ENCODE measurements at regions not wholly inside any gene's neighbourhood (a gene's known extent, or its start where the extent isn't known, plus 50 kb on each side); places are given as distances from the start of the nearest gene placed in this dataset.

- no peak for TF ChIP-seq EZH2phosphoT487 (conservative IDR thresholded peaks at IDR 0.05; ENCODE audit: low read length)
- TF ChIP-seq, protein P1, sequence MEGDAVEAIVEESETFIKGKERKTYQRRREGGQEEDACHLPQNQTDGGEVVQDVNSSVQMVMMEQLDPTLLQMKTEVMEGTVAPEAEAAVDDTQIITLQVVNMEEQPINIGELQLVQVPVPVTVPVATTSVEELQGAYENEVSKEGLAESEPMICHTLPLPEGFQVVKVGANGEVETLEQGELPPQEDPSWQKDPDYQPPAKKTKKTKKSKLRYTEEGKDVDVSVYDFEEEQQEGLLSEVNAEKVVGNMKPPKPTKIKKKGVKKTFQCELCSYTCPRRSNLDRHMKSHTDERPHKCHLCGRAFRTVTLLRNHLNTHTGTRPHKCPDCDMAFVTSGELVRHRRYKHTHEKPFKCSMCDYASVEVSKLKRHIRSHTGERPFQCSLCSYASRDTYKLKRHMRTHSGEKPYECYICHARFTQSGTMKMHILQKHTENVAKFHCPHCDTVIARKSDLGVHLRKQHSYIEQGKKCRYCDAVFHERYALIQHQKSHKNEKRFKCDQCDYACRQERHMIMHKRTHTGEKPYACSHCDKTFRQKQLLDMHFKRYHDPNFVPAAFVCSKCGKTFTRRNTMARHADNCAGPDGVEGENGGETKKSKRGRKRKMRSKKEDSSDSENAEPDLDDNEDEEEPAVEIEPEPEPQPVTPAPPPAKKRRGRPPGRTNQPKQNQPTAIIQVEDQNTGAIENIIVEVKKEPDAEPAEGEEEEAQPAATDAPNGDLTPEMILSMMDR (IDR thresholded peaks at IDR 0.05; ENCODE audit: insufficient read depth, low read length, poor library complexity, severe bottlenecking): no peak
- Histone ChIP-seq H3K27me3 (ENCODE audit: low read length) (no peaks in the 10 kb centered on the region), H3F3A (ENCODE audit: insufficient read depth) (no peaks in the 10 kb centered on the region), H3K36me3 (ENCODE audit: low read length) (no peaks in the 10 kb centered on the region), H3K4me2 (ENCODE audit: low read depth, low read length, poor library complexity, severe bottlenecking) (no peak overlapping the region), H3K4me3 (ENCODE audit: insufficient read depth, low read length, poor library complexity, severe bottlenecking) (no peak overlapping the region), H4K20me1 (ENCODE audit: low read depth, low read length) (no peaks in the 10 kb centered on the region), H3K9me3 (ENCODE audit: insufficient read depth, low read length) (no peaks in the 10 kb centered on the region), H3K9ac (ENCODE audit: low read length) (no peak overlapping the region), H3K79me2 (ENCODE audit: insufficient read depth, low read length) (no peaks in the 10 kb centered on the region), H3K27ac (ENCODE audit: low read depth, low read length) (no peak overlapping the region), H3K9me2 (replicated peaks; ENCODE audit: insufficient read depth, low read length) (no peaks in the 10 kb centered on the region), H2AFZ (ENCODE audit: low read depth, low read length, severe bottlenecking) (no peak overlapping the region)
Measured at GRCh38 chr9:81532251-81532650, 157.1 kb downstream of the TLE1 start.

GRCh38 chr9:81531511-81531910 is 157.8 kb downstream of the TLE1 start:
- Histone ChIP-seq H3K79me2 (ENCODE audit: insufficient read depth, low read length) (no peaks in the 10 kb centered on the region), H3K9me2 (replicated peaks; ENCODE audit: insufficient read depth, low read length) (no peaks in the 10 kb centered on the region), H3K9me3 (ENCODE audit: insufficient read depth, low read length) (no peaks in the 10 kb centered on the region), H3K9ac (ENCODE audit: low read length) (no peak overlapping the region), H3K36me3 (ENCODE audit: low read length) (no peaks in the 10 kb centered on the region), H2AFZ (ENCODE audit: low read depth, low read length, severe bottlenecking) (no peak overlapping the region), H3K27ac (ENCODE audit: low read depth, low read length) (no peak overlapping the region), H3K27me3 (ENCODE audit: low read length) (no peaks in the 10 kb centered on the region), H3K4me3 (ENCODE audit: insufficient read depth, low read length, poor library complexity, severe bottlenecking) (no peak overlapping the region), H3K4me2 (ENCODE audit: low read depth, low read length, poor library complexity, severe bottlenecking) (no peak overlapping the region), H3F3A (ENCODE audit: insufficient read depth) (no peaks in the 10 kb centered on the region), H4K20me1 (ENCODE audit: low read depth, low read length) (no peaks in the 10 kb centered on the region)
- TF ChIP-seq, protein P1 (IDR thresholded peaks at IDR 0.05; ENCODE audit: insufficient read depth, low read length, poor library complexity, severe bottlenecking): no peak
- TF ChIP-seq EZH2phosphoT487 (conservative IDR thresholded peaks at IDR 0.05; ENCODE audit: low read length): no peak

- no peaks in the 10 kb centered on the region for H3K9me3 ChIP-seq (ENCODE audit: insufficient read depth, low read length)
- no peaks in the 10 kb centered on the region for H3K27me3 ChIP-seq (ENCODE audit: low read length)
- H3F3A ChIP-seq (ENCODE audit: insufficient read depth): no peaks in the 10 kb centered on the region
- no peak overlapping the region for H3K4me2 ChIP-seq (ENCODE audit: low read depth, low read length, poor library complexity, severe bottlenecking)
- no peaks in the 10 kb centered on the region for H3K36me3 ChIP-seq (ENCODE audit: low read length)
- TF ChIP-seq EZH2phosphoT487 (conservative IDR thresholded peaks at IDR 0.05; ENCODE audit: low read length): no peak
- TF ChIP-seq, protein P1 (IDR thresholded peaks at IDR 0.05; ENCODE audit: insufficient read depth, low read length, poor library complexity, severe bottlenecking): no peak
- H3K79me2 ChIP-seq (ENCODE audit: insufficient read depth, low read length): no peaks in the 10 kb centered on the region
- H3K9ac ChIP-seq (ENCODE audit: low read length): no peak overlapping the region
- H4K20me1 ChIP-seq (ENCODE audit: low read depth, low read length): no peaks in the 10 kb centered on the region
- H3K4me3 ChIP-seq (ENCODE audit: insufficient read depth, low read length, poor library complexity, severe bottlenecking): no peak overlapping the region
- H3K9me2 ChIP-seq (replicated peaks; ENCODE audit: insufficient read depth, low read length): no peaks in the 10 kb centered on the region
- no peak overlapping the region for H3K27ac ChIP-seq (ENCODE audit: low read depth, low read length)
- H2AFZ ChIP-seq (ENCODE audit: low read depth, low read length, severe bottlenecking): no peak overlapping the region
Measured at GRCh38 chr9:81530846-81531245, 158.5 kb downstream of the TLE1 start.
